Smooth muscle cell (in vitro differentiated cells): ENCODE measurements at regions not wholly inside any gene's neighbourhood (a gene's known extent, or its start where the extent isn't known, plus 50 kb on each side); places are given as distances from the start of the nearest gene placed in this dataset.
A peak's percentile ranks its signal among the peaks of the same experiment; 100 is the strongest.

Experiments
- DNase-seq: peaks from one replicate; lab custom pipeline; 2025; ENCODE audit not compliant: unreplicated experiment; lab: John Stamatoyannopoulos, UW
- H2AFZ ChIP-seq: fragments of 200-600 bp; sonication (generic); 2 replicates; pipeline ENCODE4 v1.6.0; 2016; ENCODE audit warnings: antibody characterized with exemption, low read depth, mild to moderate bottlenecking
- H3F3A ChIP-seq: fragments of 200-600 bp; sonication (generic); 2 replicates; pipeline ENCODE4 v1.6.0; 2017; ENCODE audit warnings: antibody characterized with exemption, low read depth
- H3K27ac ChIP-seq: fragments of 200-600 bp; sonication (generic); 2 replicates; pipeline ENCODE4 v1.5.1; 2016; ENCODE audit warnings: low read depth, mild to moderate bottlenecking
- H3K27me3 ChIP-seq: fragments of 200-600 bp; sonication (generic); 2 replicates; pipeline ENCODE4 v1.6.1; 2016; ENCODE audit warnings: low read depth, mild to moderate bottlenecking
- H3K36me3 ChIP-seq: fragments of 200-600 bp; sonication (generic); 2 replicates; pipeline ENCODE4 v1.5.1; 2016; ENCODE audit warnings: low read depth
- H3K4me1 ChIP-seq: fragments of 200-600 bp; sonication (generic); 2 replicates; pipeline ENCODE4 v1.5.1; 2016; ENCODE audit warnings: low read depth
- H3K4me2 ChIP-seq: fragments of 200-600 bp; sonication (generic); 2 replicates; pipeline ENCODE4 v1.6.0; 2016; ENCODE audit warnings: mild to moderate bottlenecking
- H3K4me3 ChIP-seq: fragments of 200-600 bp; sonication (generic); 2 replicates; pipeline ENCODE4 v1.5.1; 2016; ENCODE audit warnings: mild to moderate bottlenecking
- H3K79me2 ChIP-seq: fragments of 200-600 bp; sonication (generic); 2 replicates; pipeline ENCODE4 v1.6.0; 2016; ENCODE audit warnings: low read depth, mild to moderate bottlenecking
- H3K9ac ChIP-seq: fragments of 200-600 bp; sonication (generic); 2 replicates; pipeline ENCODE4 v1.6.0; 2016; ENCODE audit warnings: low read depth
- H3K9me3 ChIP-seq: fragments of 200-600 bp; sonication (generic); replicated peaks from 2 replicates; pipeline ENCODE4 v1.5.1; 2016; ENCODE audit warnings: low read depth
- H4K20me1 ChIP-seq: fragments of 200-600 bp; sonication (generic); 2 replicates; pipeline ENCODE4 v1.6.0; 2016; ENCODE audit warnings: low read depth
- WGBS: methylation state at CpG from one replicate; pipeline ENCODE4 v1.1.7; 2016; ENCODE audit warnings: low lambda C conversion rate; 5-methylcytosine and 5-hydroxymethylcytosine counted together
- TF ChIP-seq, protein P1 (sequence below): fragments of 200-600 bp; sonication (generic); IDR thresholded peaks from 2 replicates; pipeline ENCODE4 v1.5.1; 2017; ENCODE audit warnings: borderline replicate concordance, mild to moderate bottlenecking, antibody characterized with exemption; ENCODE audit not compliant: insufficient read depth, poor library complexity, severe bottlenecking

DNA sequence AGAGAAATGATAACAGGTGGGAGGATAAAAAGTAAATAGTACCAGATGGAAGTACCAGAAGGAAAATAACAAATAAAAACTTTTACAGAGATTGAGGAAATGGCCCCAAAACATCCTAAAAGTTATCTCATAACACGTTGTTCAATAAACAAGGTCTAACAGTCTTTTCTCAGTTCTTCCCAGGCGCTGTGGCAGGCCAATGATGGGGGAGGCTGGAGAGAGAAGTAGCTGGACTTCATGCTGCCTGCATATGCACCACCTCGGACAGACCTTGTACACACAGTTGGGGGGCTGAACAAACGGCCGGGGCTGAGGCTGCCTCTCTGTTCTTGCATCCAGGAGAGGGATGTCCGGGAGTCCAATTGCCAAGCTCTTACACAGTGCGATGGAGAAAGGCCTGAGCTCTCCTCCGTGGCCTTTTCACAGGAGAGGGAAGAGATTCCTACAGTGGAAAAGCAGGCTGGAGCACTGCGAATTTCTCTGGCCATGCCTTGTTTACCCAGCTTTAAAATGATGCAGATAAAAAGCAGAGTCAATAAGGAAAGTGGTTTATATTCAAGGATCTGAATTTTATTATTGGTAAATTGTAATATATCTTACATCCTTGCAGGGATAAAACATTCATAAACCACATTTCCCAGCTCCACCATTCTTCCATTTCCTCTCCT, 109.8 kb downstream of the PHLDA1 start:
- no peak overlapping the region for H3K4me2 ChIP-seq
- H3K27ac ChIP-seq = no peak overlapping the region
- no peaks in the 10 kb centered on the region for H3F3A ChIP-seq
- no peaks in the 10 kb centered on the region for H3K27me3 ChIP-seq
- H3K36me3 ChIP-seq = no peaks in the 10 kb centered on the region
- no peaks in the 10 kb centered on the region for H3K9me3 ChIP-seq
- H3K4me1 ChIP-seq = no peaks in the 10 kb centered on the region
- no peak overlapping the region for H3K9ac ChIP-seq
- peak overlapping the region; percentile 5 for H2AFZ ChIP-seq
- no peak for DNase-seq
- no peaks in the 10 kb centered on the region for H4K20me1 ChIP-seq
- H3K79me2 ChIP-seq = no peaks in the 10 kb centered on the region
- 86% methylated on average over 9 of the region's 9 CpGs for WGBS
- no peak overlapping the region for H3K4me3 ChIP-seq
- TF ChIP-seq, protein P1, sequence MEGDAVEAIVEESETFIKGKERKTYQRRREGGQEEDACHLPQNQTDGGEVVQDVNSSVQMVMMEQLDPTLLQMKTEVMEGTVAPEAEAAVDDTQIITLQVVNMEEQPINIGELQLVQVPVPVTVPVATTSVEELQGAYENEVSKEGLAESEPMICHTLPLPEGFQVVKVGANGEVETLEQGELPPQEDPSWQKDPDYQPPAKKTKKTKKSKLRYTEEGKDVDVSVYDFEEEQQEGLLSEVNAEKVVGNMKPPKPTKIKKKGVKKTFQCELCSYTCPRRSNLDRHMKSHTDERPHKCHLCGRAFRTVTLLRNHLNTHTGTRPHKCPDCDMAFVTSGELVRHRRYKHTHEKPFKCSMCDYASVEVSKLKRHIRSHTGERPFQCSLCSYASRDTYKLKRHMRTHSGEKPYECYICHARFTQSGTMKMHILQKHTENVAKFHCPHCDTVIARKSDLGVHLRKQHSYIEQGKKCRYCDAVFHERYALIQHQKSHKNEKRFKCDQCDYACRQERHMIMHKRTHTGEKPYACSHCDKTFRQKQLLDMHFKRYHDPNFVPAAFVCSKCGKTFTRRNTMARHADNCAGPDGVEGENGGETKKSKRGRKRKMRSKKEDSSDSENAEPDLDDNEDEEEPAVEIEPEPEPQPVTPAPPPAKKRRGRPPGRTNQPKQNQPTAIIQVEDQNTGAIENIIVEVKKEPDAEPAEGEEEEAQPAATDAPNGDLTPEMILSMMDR = no peak

DNA sequence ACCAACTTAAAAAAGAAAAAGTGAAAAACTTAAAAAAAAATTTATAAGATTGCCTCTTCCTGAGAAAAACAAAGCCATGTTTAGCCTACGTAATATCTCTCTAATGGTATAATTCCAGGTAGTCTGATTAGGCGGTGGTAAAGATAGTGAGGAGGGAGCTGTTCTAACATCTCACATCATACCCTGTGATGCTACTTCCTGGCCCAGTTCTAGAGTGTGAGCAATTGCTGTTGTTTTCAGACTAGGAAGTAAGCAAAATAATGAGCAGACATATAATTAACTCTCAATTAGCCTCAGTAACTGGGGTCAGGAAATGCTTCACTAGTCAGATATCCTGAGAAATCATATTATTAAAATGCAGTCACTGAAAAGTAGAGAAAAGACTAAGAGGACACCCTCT, 113.9 kb downstream of the PHLDA1 start:
- no peaks in the 10 kb centered on the region for H3K79me2 ChIP-seq
- no peak for DNase-seq
- no peak overlapping the region for H3K9ac ChIP-seq
- H3K27ac ChIP-seq = no peak overlapping the region
- no peaks in the 10 kb centered on the region for H3F3A ChIP-seq
- no peaks in the 10 kb centered on the region for H3K4me1 ChIP-seq
- TF ChIP-seq, protein P1 = no peak
- no peaks in the 10 kb centered on the region for H4K20me1 ChIP-seq
- H3K9me3 ChIP-seq = no peaks in the 10 kb centered on the region
- H3K36me3 ChIP-seq = no peaks in the 10 kb centered on the region
- H2AFZ ChIP-seq = no peak overlapping the region
- no peak overlapping the region for H3K4me3 ChIP-seq
- no peak overlapping the region for H3K4me2 ChIP-seq
- H3K27me3 ChIP-seq = no peaks in the 10 kb centered on the region
- WGBS = 77% methylated on average over 2 of the region's 2 CpGs

- H2AFZ ChIP-seq = peak overlapping the region; percentile 37
- no peak overlapping the region for H3K4me3 ChIP-seq
- H3F3A ChIP-seq = no peaks in the 10 kb centered on the region
- TF ChIP-seq, protein P1 = no peak
- H3K27me3 ChIP-seq = no peaks in the 10 kb centered on the region
- no peaks in the 10 kb centered on the region for H3K36me3 ChIP-seq
- no peak overlapping the region for H3K27ac ChIP-seq
- H3K9me3 ChIP-seq = no peaks in the 10 kb centered on the region
- no peak for DNase-seq
- no peak overlapping the region for H3K9ac ChIP-seq
- H4K20me1 ChIP-seq = no peaks in the 10 kb centered on the region
- H3K4me2 ChIP-seq = no peak overlapping the region
- no peaks in the 10 kb centered on the region for H3K4me1 ChIP-seq
- H3K79me2 ChIP-seq = no peaks in the 10 kb centered on the region
Observed at GRCh38 chr12:75917083-75917482, 114.5 kb downstream of the PHLDA1 start.
